GM23338 (cell line): ENCODE measurements at regions not wholly inside any gene's neighbourhood (a gene's known extent, or its start where the extent isn't known, plus 50 kb on each side); places are given as distances from the start of the nearest gene placed in this dataset.

Experiments
- CTCF ChIP-seq, 2 experiments: fragments of 200-600 bp in 1 of 2; sonication (generic) in 1 of 2; conservative IDR thresholded peaks; 2 replicates each; pipeline versions ENCODE4 v1.5.1 to v1.6.1; 2016 to 2017; ENCODE audit warnings: antibody characterized with exemption in 2 of 2, low read depth in 2 of 2, mild to moderate bottlenecking in 2 of 2, moderate library complexity in 1 of 2
- ETS1 ChIP-seq: IDR thresholded peaks from 2 replicates; pipeline ENCODE4 v1.6.1; 2016; ENCODE audit warnings: antibody characterized with exemption
- EZH2 ChIP-seq: fragments of 200-600 bp; sonication (generic); IDR thresholded peaks from one replicate; pipeline ENCODE4 v1.8.0; 2017; ENCODE audit warnings: antibody characterized with exemption, mild to moderate bottlenecking, low read depth; ENCODE audit not compliant: unreplicated experiment
- EZH2phosphoT487 ChIP-seq: fragments of 200-600 bp; sonication (generic); IDR thresholded peaks from one replicate; pipeline ENCODE4 v1.8.1; 2018; ENCODE audit warnings: antibody characterized with exemption; ENCODE audit not compliant: unreplicated experiment
- POLR2AphosphoS5 ChIP-seq: IDR thresholded peaks from 2 replicates; pipeline ENCODE4 v1.6.1; 2016; ENCODE audit warnings: antibody characterized with exemption, low read depth
- REST ChIP-seq: IDR thresholded peaks from one replicate; pipeline ENCODE4 v1.6.1; 2018; ENCODE audit warnings: antibody characterized with exemption; ENCODE audit not compliant: unreplicated experiment
- ZNF331 ChIP-seq: fragments of 250-450 bp; sonication (Bioruptor Pico); IDR thresholded peaks from 2 replicates; pipeline ENCODE4 v1.5.0; 2020; ENCODE audit warnings: low read depth, mild to moderate bottlenecking, moderate library complexity

GRCh38 chr2:192885569-192886160, 690.9 kb upstream of the TMEFF2 start:
- TF ChIP-seq CTCF (conservative IDR thresholded peaks at IDR 0.05; ENCODE audit: low read depth in 2 of 2) (no peak), EZH2 (no peak), EZH2phosphoT487 (no peak), POLR2AphosphoS5 (no peak), ZNF331 (CRISPR knock-in tag) (no peak), REST (no peak), ETS1 (no peak)
